ENCODE measurements at regions not wholly inside any gene's neighbourhood (a gene's known extent, or its start where the extent isn't known, plus 50 kb on each side); places are given as distances from the start of the nearest gene placed in this dataset.
"Not testable (repeated sequence)": the region's sequence is repeated elsewhere in the genome, so short reads cannot be mapped to it uniquely, and the experiment has no call there.

GRCh38 chr4:79609817-79610216 is 201.8 kb upstream of the GK2 start:
- no peak for DNase-seq (ENCODE audit: low spot score)

DNA sequence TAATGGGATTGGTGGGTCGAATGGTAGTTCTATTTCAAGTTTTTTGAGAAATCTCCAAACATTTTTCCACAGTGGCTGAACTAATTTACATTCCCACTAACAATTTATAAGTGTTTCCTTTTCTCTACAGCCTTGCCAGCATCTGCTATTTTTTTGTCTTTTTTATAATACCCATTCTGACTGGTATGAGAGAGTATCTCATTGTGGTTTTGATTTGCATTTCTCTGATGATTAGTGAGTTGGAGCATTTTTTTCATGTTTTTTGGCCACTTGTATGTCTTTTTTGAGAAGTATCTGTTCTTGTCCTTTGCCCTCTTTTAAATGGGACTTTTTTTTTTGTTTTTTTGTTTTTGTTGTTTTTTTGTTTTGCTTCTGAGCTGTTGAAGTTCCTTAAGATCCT is 200.0 kb upstream of the GK2 start:
- DNase-seq (ENCODE audit: low spot score), result no peak

GRCh38 chr4:79604152-79604551 is 196.1 kb upstream of the GK2 start:
- DNase-seq (ENCODE audit: low spot score), result no peak

GRCh38 chr4:79603681-79604080 is 195.7 kb upstream of the GK2 start:
- no peak for DNase-seq (ENCODE audit: low spot score)

DNA sequence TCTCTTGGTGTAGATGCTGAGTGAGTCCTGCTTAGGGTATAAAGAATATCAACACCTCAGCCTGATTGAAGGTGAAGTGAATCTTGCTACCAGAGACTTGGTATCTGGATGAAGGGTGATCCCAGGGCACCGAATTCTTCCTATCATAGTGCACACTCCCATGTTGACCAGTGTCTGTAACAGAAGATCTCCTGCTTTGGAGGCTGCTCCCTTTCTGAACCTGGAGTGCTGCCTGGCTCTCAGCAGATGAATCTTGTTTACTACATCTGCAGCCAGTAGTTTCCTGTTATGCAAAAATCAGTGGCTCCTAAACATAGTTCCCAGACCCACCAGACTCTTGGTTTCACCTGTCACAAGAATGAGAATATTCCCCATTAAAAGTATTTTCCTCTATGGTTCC is 191.7 kb upstream of the GK2 start:
- no peak for DNase-seq (ENCODE audit: low spot score)

DNA sequence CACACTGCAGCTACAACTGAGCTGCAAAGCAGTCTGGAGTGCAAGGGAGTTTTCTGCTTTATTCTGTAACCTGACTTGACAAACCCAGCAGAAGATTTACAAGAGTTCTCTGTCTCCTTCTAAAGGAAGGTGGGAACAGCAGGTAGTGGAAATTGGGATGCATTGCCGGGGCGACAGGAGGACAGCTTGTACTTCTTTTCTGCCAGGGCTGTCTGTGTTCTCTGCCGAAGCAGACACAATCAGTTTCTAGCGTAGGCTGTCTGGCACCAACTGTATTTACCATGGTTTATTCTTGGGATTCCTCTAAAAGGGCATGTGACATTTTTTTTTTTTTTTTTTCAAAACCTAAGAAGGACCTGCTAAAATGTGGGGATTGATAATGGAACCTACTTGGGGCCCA is 190.8 kb upstream of the GK2 start:
- DNase-seq (ENCODE audit: low spot score), result no peak

DNA sequence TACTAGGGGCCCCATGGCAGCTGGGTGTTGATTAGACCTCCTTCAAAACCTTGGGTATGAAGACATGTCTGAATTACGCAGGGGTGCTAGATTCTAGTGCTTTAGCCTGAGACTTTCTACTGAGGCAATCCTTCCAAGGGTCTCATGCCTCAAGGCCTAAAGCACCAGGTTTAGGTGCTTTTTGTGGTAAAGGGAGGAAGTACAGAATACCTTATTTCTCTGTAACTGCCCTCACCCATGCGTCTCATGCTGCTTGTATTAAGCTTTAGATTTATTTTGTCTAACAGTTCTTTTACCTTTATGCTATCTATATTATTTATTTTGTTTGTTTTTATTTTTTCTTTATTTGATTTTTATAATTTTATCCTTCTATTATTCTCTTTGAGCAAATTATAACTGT is 190.2 kb upstream of the GK2 start:
- DNase-seq (ENCODE audit: low spot score), result no peak

- no peak for DNase-seq (ENCODE audit: low spot score)
Measured at GRCh38 chr4:79597266-79597665, 189.2 kb upstream of the GK2 start.

- not testable (repeated sequence) for DNase-seq (ENCODE audit: low spot score)
Measured at GRCh38 chr4:79592218-79592617, 184.2 kb upstream of the GK2 start.

DNA sequence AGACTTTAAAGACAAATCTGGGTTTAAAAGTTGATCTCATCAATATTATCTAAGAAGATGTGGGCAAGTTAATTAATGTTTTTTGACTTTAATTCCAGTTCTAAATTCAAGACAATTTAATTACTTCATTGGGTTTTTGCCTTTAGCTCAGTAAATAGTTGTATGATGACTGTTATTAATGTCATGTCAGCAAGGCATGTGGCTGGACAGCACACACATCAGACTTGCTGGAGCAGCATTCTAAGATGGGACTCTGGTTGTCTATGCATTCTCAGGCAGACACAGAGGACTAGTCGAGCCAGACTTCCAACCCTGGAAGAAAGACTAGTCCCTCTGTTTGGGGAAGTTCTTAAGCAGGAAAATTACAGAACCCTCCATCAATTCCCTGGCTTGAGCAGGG is 180.7 kb upstream of the GK2 start:
- DNase-seq (ENCODE audit: low spot score), result no peak

DNA sequence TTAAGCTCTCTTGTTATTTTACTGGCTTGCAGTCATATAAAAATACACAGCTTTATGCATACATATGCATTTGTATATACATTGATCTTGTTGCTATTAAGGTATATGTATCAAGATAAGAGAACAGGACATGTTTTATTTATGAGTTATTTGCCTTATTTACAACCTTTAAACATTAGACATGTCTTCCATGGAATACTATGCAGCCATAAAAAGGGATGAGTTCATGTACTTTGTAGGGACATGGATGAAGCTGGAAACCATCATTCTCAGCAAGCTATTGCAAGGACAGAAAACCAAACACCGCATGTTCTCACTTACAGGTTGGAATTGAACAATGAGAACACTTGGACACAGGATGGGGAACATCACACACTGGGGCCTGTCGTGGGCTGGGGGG is 179.2 kb upstream of the GK2 start:
- DNase-seq (ENCODE audit: low spot score), result not testable (repeated sequence)

DNA sequence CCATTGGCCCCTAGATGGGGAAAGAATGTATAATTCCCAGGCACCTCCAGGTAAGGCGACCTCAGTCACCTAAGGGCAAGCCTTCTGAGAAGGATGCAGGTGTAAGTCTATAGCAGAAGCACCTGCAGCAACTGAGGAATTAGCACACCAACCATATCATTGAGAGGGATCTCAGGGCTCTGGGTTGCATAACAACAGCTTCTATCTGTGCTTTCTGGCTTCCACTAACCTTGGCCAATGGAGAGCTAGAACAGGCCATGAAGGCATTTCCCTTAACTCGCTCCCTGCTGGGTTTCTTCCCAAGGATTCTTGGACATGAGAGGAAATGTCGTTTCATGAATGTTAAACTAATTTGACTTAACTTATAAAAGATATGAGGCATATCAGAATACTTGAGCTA is 177.8 kb upstream of the GK2 start:
- DNase-seq (ENCODE audit: low spot score), result no peak

- no peak for DNase-seq (ENCODE audit: low spot score)
Measured at GRCh38 chr4:79585330-79585729, 177.3 kb upstream of the GK2 start.

GRCh38 chr4:79584902-79585301 is 176.9 kb upstream of the GK2 start:
- no peak for DNase-seq (ENCODE audit: low spot score)

DNA sequence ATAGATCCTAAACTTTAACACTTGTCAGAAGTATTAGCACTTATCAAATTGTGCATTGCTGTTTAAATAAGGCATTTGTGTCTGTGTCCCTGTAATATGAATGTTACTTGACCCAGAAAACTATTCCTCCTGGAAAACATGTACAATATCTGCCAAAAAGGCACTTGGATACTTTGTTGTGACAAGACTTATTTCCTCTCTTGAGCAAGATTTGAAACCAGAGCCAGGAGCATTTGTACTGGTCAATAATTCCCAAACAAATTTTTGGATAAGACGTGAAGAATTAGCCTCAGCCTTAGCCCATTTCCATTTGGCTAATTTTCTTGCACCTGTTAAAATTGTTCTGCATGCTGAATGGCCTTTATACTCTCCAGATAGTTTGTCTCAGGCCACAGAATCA is 176.3 kb upstream of the GK2 start:
- DNase-seq (ENCODE audit: low spot score), result no peak

DNA sequence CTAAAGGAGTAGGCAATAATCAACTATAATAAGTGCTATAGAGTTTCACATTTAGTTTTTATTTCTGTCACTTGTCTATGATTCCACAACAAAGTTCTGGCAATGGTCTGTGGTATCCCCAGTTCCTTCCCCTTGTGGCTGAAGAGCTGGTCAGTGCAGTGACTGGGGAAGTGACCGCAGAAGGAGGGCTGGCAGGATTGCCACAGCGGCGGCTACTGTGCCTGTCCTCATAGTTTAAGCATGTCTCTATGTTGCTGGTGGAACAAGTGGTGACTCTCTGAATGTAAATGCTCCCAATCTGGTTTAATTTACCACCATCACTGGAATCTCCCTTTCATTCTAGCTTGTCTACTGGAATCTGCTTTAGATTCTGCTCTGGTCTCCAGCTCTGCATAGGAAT is 170.6 kb upstream of the GK2 start:
- no peak for DNase-seq (ENCODE audit: low spot score)

DNA sequence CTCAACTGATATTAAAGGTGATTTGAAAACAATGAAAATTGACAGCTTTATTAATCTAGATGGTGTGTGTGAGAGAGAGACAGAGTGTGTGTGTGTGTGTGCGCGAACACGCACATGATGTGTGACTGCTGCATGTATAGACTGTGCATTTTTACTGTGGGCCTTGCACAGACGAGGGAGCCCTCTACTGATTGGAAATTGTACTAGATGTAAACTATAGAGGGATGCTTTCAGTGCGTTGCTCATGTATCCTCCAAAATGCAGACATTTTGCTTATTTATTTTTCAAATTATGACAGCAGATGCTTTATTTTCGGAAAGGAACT is 168.4 kb upstream of the GK2 start:
- DNase-seq (ENCODE audit: low spot score), result no peak

DNA sequence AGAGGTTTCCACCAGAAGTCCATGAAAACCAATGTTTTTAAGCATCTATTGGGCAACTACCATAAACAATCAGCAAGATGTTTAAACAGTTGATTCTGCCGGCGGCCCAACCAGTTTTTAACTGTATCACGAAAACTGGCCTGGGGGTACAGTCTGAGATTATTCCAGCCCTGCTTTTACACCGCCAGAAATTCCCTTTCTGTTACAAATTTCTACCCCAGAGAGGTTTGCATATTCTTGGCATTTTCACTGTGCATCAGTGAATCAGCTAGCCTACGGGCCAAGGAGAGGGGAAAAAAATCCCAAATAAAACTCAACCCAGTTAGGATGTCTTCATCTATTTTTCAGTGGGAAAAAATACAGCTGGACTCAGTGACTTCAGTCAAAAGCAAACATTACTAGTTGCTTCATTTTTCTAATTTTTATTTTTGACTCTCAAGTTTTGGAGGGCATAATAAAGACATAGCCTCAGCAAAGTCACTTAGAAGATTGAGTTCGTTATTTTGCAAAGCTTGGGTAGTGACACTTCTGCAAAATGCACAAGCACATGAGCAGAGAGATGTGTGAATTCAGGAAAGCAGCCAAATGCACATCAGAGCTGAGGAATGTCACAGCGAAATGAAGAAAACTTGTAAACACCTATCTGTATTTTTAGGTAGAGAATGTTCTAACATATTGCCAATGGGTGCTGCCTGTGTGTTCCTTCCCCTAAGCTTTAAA is 167.8 kb upstream of the GK2 start:
- DNase-seq (ENCODE audit: low spot score), result no peak

GRCh38 chr4:79574741-79575451 is 166.9 kb upstream of the GK2 start:
- no peak for DNase-seq (ENCODE audit: low spot score)

DNA sequence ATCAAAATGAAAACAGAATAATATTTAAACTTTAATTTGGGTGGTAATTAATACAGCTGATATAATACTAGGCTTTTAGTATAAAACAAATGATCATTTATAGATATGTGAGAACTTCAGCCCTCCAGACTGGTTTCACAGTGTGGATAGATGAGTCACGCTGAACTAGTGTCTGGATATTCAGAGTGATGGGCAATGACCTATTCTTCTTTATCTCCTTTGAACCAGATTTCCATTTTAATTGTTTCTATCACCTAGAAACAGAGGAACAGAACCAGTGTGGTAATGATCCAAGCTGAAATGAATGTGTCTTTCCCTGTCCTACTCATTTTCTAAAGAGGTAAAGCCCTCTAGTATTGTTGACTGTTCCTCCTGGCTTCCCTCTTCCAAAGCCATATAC is 155.2 kb upstream of the GK2 start:
- DNase-seq (ENCODE audit: low spot score), result no peak

- DNase-seq (ENCODE audit: low spot score), result no peak
Measured at GRCh38 chr4:79561751-79562150, 153.7 kb upstream of the GK2 start.

- DNase-seq (ENCODE audit: low spot score), result not testable (repeated sequence)
Measured at GRCh38 chr4:79559398-79559797, 151.4 kb upstream of the GK2 start.

- DNase-seq (ENCODE audit: low spot score), result no peak
Measured at GRCh38 chr4:79552311-79552710, 144.3 kb upstream of the GK2 start.

- DNase-seq (ENCODE audit: low spot score), result no peak
Measured at GRCh38 chr4:79551555-79551954, 143.5 kb upstream of the GK2 start.

All from left forelimb (tissue), 1 donor.